HG03378 (cell line): ENCODE measurements at regions not wholly inside any gene's neighbourhood (a gene's known extent, or its start where the extent isn't known, plus 50 kb on each side); places are given as distances from the start of the nearest gene placed in this dataset.
A peak's percentile ranks its signal among the peaks of the same experiment; 100 is the strongest.
"Not testable (repeated sequence)": the region's sequence is repeated elsewhere in the genome, so short reads cannot be mapped to it uniquely, and the experiment has no call there.

Experiments used
- ATAC-seq: cut with Tn5 transposase; IDR thresholded peaks from one replicate; pipeline ENCODE4 v1.9.1; 2021; ENCODE audit warnings: mild to moderate bottlenecking, moderate library complexity; ENCODE audit not compliant: unreplicated experiment

GRCh38 chr6:18586133-18586532, 199.0 kb downstream of the RNF144B start:
- ATAC-seq = no peak

GRCh38 chr6:18595774-18596530, 208.8 kb downstream of the RNF144B start:
- ATAC-seq = peak; percentile 86

- no peak for ATAC-seq
These were observed 209.3 kb downstream of the RNF144B start for GRCh38 chr6:18596531-18596835.

- ATAC-seq = no peak
These were observed 211.6 kb downstream of the RNF144B start for GRCh38 chr6:18598551-18599264.

GRCh38 chr6:18600255-18600654, 213.1 kb downstream of the RNF144B start:
- no peak for ATAC-seq

- ATAC-seq = no peak
These were observed 214.4 kb downstream of the RNF144B start for GRCh38 chr6:18601516-18602020.

- ATAC-seq = no peak
These were observed 215.8 kb downstream of the RNF144B start for GRCh38 chr6:18602931-18603330.

GRCh38 chr6:18603361-18603760, 216.2 kb downstream of the RNF144B start:
- ATAC-seq = no peak

GRCh38 chr6:18605841-18606240, 218.7 kb downstream of the RNF144B start:
- ATAC-seq = no peak

- ATAC-seq = no peak
These were observed 222.6 kb downstream of the RNF144B start for GRCh38 chr6:18609715-18610114.

- ATAC-seq = no peak
These were observed 226.3 kb downstream of the RNF144B start for GRCh38 chr6:18613319-18613925.

GRCh38 chr6:18629571-18629970, 242.4 kb downstream of the RNF144B start:
- no peak for ATAC-seq

GRCh38 chr6:18632670-18633410, 245.7 kb downstream of the RNF144B start:
- peak; percentile 60 for ATAC-seq

GRCh38 chr6:18634912-18635311, 247.8 kb downstream of the RNF144B start:
- no peak for ATAC-seq

- ATAC-seq = no peak
These were observed 253.0 kb downstream of the RNF144B start for GRCh38 chr6:18640134-18640533.

- ATAC-seq = no peak
These were observed 253.6 kb downstream of the RNF144B start for GRCh38 chr6:18640754-18641153.

- ATAC-seq = no peak
These were observed 267.7 kb downstream of the RNF144B start for GRCh38 chr6:18654821-18655220.

- ATAC-seq = no peak
These were observed 269.4 kb downstream of the RNF144B start for GRCh38 chr6:18656506-18656905.

- ATAC-seq = not testable (repeated sequence)
These were observed 272.8 kb downstream of the RNF144B start for GRCh38 chr6:18659994-18660393.

GRCh38 chr6:18663011-18663410, 275.9 kb downstream of the RNF144B start:
- no peak for ATAC-seq

- no peak for ATAC-seq
These were observed 277.3 kb downstream of the RNF144B start for GRCh38 chr6:18664401-18664800.
